Panc1 (cell line): ENCODE measurements at regions not wholly inside any gene's neighbourhood (a gene's known extent, or its start where the extent isn't known, plus 50 kb on each side); places are given as distances from the start of the nearest gene placed in this dataset.

Source experiments
- ATAC-seq: fragments of 200-7000 bp; cut with Tn5 transposase; 2 replicates; pipeline ENCODE4 v1.9.1; 2020; ENCODE audit warnings: mild to moderate bottlenecking, moderate library complexity
- BruUV-seq: library from RNA; stranded (reverse); fragments of 400-500 nt; replicated peaks from 2 replicates; lab custom pipeline; 2021; lab: Mats Ljungman, UMichigan
- CTCF ChIA-PET: fragments of 300-600 bp; sonication (Branson Sonifier 250); formaldehyde crosslinking; loops from one replicate; lab custom pipeline; 2022; ENCODE audit warnings: antibody characterized with exemption; lab: Charles Lee
- POLR2A ChIA-PET: fragments of 300-600 bp; sonication (Branson Sonifier 250); formaldehyde crosslinking; loops from one replicate; lab custom pipeline; 2022; ENCODE audit warnings: antibody characterized with exemption; lab: Charles Lee
- DNase-seq: peaks from one replicate; pipeline ENCODE4 v3.0.0-alpha.2; 2010; ENCODE audit warnings: low read depth, low spot score
- H3K27ac ChIP-seq: 2 replicates; pipeline ENCODE4 v1.5.1; 2011; ENCODE audit warnings: mild to moderate bottlenecking, low read length, inconsistent platforms
- H3K27me3 ChIP-seq: fragments of 200-500 bp; sonication (Bioruptor generic); 2 replicates; pipeline ENCODE4 v1.6.0; 2014; ENCODE audit warnings: low read length, inconsistent platforms; ENCODE audit not compliant: control insufficient read depth, insufficient read depth
- H3K36me3 ChIP-seq: fragments of 200-500 bp; sonication (Bioruptor generic); 2 replicates; pipeline ENCODE4 v1.5.1; 2014; ENCODE audit warnings: inconsistent platforms, mild to moderate bottlenecking, low read length, moderate library complexity; ENCODE audit not compliant: control insufficient read depth, insufficient read depth
- H3K4me1 ChIP-seq: 2 replicates; pipeline ENCODE4 v1.5.1; 2011; ENCODE audit warnings: inconsistent platforms, mild to moderate bottlenecking, low read length, moderate library complexity; ENCODE audit not compliant: control insufficient read depth, insufficient read depth
- H3K4me3 ChIP-seq, 2 experiments: 2 replicates each; pipeline ENCODE4 v1.5.1; 2011 to 2012; ENCODE audit warnings: low read depth in 2 of 2, low read length in 2 of 2, mild to moderate bottlenecking in 2 of 2, inconsistent platforms in 1 of 2, moderate library complexity in 1 of 2
- H3K9me3 ChIP-seq: fragments of 200-500 bp; sonication (Bioruptor generic); 2 replicates; pipeline ENCODE4 v1.5.1; 2014; ENCODE audit warnings: low read depth, mild to moderate bottlenecking, inconsistent platforms, low read length, moderate library complexity; ENCODE audit not compliant: control insufficient read depth, insufficient read depth
- CTCF ChIP-seq: fragments of 450-650 bp; IDR thresholded peaks from 2 replicates; pipeline ENCODE4 v1.5.1; 2017; ENCODE audit warnings: mild to moderate bottlenecking
- POLR2AphosphoS5 ChIP-seq: IDR thresholded peaks from 2 replicates; pipeline ENCODE4 v1.6.1; 2012; ENCODE audit warnings: mild to moderate bottlenecking, low read depth, low read length, moderate library complexity
- REST ChIP-seq, 2 experiments: IDR thresholded peaks; 2 replicates each; pipeline ENCODE4 v1.6.1; 2011 to 2012; ENCODE audit warnings: low read depth in 2 of 2, control low read depth in 1 of 2, low read length in 1 of 2, mild to moderate bottlenecking in 1 of 2, moderate library complexity in 1 of 2; ENCODE audit not compliant: insufficient read depth in 1 of 2
- SIN3A ChIP-seq: IDR thresholded peaks from 2 replicates; pipeline ENCODE4 v1.6.1; 2012; ENCODE audit warnings: low read depth, mild to moderate bottlenecking, low read length, moderate library complexity, borderline replicate concordance; ENCODE audit not compliant: insufficient read depth
- TCF7L2 ChIP-seq: IDR thresholded peaks from 2 replicates; pipeline ENCODE4 v1.6.1; 2011; ENCODE audit warnings: mild to moderate bottlenecking, low read depth, low read length, inconsistent platforms
- in situ Hi-C: cut with HindIII; loops from 2 replicates; pipeline ENCODE4 v1.10.0; 2016; ENCODE audit warnings: low sequenced_read_pairs, low pct_unique_long_range_greater_than_20kb
- intact Hi-C: fragments of 100-400 bp; cut with micrococcal nuclease; formaldehyde crosslinking; loops from one replicate; pipeline ENCODE4 v1.10.0; 2022; ENCODE audit not compliant: unreplicated experiment

GRCh38 chr2:51579412-51579811 is 547.5 kb upstream of the NRXN1 start:
- in situ Hi-C loops = no loop called here
- no peaks in the 10 kb centered on the region for H3K4me1 ChIP-seq
- H3K27ac ChIP-seq = no peak overlapping the region
- ATAC-seq (no peak), DNase-seq (no peak)
- no peak for TF ChIP-seq REST (IDR thresholded peaks at IDR 0.05; ENCODE audit: insufficient read depth in 1 of 2, low read depth in 2 of 2, low read length in 1 of 2)
- TF ChIP-seq POLR2AphosphoS5 = no peak
- TF ChIP-seq CTCF = no peak
- TF ChIP-seq TCF7L2 = no peak
- TF ChIP-seq SIN3A = no peak
- no peaks in the 10 kb centered on the region for H3K27me3 ChIP-seq
- ChIA-PET POLR2A (no interaction called here), CTCF (no interaction called here)
- H3K9me3 ChIP-seq = no peaks in the 10 kb centered on the region
- intact Hi-C loops = no loop called here
- no peak overlapping the region for H3K4me3 ChIP-seq
- BruUV-seq = no TSS peak
- H3K36me3 ChIP-seq = no peaks in the 10 kb centered on the region

GRCh38 chr2:51575181-51575580 is 543.2 kb upstream of the NRXN1 start:
- TF ChIP-seq REST (IDR thresholded peaks at IDR 0.05; ENCODE audit: insufficient read depth in 1 of 2, low read depth in 2 of 2, low read length in 1 of 2) (no peak), TCF7L2 (no peak), POLR2AphosphoS5 (no peak), SIN3A (no peak)
- DNase-seq (no peak), ATAC-seq (no peak)
- Histone ChIP-seq H3K27ac (no peak overlapping the region), H3K27me3 (no peaks in the 10 kb centered on the region), H3K36me3 (no peaks in the 10 kb centered on the region), H3K9me3 (no peaks in the 10 kb centered on the region), H3K4me1 (no peaks in the 10 kb centered on the region), H3K4me3 (no peak overlapping the region)
- ChIA-PET POLR2A (no interaction called here), CTCF (no interaction called here)
- intact Hi-C loops (no loop called here), in situ Hi-C loops (no loop called here)
- BruUV-seq = no TSS peak
